HFF-Myc (cell line): ENCODE measurements at regions not wholly inside any gene's neighbourhood (a gene's known extent, or its start where the extent isn't known, plus 50 kb on each side); places are given as distances from the start of the nearest gene placed in this dataset.

Source experiments
- DNase-seq: peaks from one replicate; pipeline ENCODE4 v3.0.0-alpha.2; 2011; ENCODE audit warnings: low read depth; ENCODE audit errors: extremely low read depth
- H3K4me3 ChIP-seq: replicated peaks from 2 replicates; pipeline ENCODE4 v1.5.1; 2011; ENCODE audit warnings: low read depth, mild to moderate bottlenecking, control low read depth, low read length
- TF ChIP-seq, protein P1 (sequence below): IDR thresholded peaks from 2 replicates; pipeline ENCODE4 v1.5.1; 2012; ENCODE audit warnings: mild to moderate bottlenecking, low read depth, low read length, control low read depth; ENCODE audit errors: missing control alignments

DNA sequence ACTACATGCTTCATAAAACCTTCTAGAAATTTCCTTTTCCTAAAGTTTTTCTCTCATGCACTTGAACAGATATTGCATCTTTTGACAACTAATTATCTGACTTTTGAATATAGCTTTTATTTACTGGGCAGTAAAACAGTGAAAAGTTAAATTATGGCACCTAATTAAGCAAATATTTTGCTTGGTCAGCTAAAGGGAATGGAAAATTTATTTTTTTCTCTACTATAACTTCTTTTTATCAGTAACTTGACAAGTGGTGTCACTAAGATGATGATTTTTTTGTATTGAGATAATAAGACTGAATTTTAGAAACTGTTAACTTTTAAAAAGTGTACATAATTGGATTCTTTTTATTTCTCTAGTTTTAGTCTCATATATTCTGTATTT lies 351.6 kb downstream of the PIK3C3 start:
- TF ChIP-seq, protein P1, sequence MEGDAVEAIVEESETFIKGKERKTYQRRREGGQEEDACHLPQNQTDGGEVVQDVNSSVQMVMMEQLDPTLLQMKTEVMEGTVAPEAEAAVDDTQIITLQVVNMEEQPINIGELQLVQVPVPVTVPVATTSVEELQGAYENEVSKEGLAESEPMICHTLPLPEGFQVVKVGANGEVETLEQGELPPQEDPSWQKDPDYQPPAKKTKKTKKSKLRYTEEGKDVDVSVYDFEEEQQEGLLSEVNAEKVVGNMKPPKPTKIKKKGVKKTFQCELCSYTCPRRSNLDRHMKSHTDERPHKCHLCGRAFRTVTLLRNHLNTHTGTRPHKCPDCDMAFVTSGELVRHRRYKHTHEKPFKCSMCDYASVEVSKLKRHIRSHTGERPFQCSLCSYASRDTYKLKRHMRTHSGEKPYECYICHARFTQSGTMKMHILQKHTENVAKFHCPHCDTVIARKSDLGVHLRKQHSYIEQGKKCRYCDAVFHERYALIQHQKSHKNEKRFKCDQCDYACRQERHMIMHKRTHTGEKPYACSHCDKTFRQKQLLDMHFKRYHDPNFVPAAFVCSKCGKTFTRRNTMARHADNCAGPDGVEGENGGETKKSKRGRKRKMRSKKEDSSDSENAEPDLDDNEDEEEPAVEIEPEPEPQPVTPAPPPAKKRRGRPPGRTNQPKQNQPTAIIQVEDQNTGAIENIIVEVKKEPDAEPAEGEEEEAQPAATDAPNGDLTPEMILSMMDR, result no peak
- no peak for DNase-seq
- no peak overlapping the region for H3K4me3 ChIP-seq

- H3K4me3 ChIP-seq, result no peak overlapping the region
- TF ChIP-seq, protein P1, result no peak
These were observed 355.9 kb downstream of the PIK3C3 start for GRCh38 chr18:42310956-42311355.

GRCh38 chr18:42326752-42327151 lies 371.7 kb downstream of the PIK3C3 start:
- no peak overlapping the region for H3K4me3 ChIP-seq
- no peak for DNase-seq

More at GRCh38 chr18:42310956-42311355, 355.9 kb downstream of the PIK3C3 start:
- no peak for DNase-seq

DNA sequence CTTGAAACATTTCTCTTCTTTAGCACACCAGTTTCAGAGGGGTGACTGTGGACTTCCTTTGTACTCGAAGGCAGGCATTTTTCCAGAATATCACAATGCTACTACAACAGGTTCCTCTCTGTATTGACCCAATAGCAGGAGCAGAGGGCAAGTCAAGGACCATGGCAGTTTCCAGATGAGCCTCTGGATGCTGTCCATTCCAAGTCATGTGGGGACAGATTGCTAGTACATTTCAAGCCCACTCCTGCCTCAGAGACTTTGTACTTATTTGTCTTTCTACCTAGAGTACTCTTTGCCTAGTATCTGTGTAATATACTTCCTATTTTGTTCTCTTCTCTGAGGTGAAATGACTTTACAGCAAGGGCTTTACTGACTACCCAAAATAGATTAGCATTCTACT lies 373.9 kb downstream of the PIK3C3 start:
- TF ChIP-seq, protein P1, result no peak
- H3K4me3 ChIP-seq, result no peak overlapping the region
- DNase-seq, result no peak

More at GRCh38 chr18:42326752-42327151, 371.7 kb downstream of the PIK3C3 start:
- TF ChIP-seq, protein P1, result no peak

GRCh38 chr18:42330296-42330695 lies 375.3 kb downstream of the PIK3C3 start:
- H3K4me3 ChIP-seq, result no peak overlapping the region
- DNase-seq, result no peak
- TF ChIP-seq, protein P1, result no peak

GRCh38 chr18:42333558-42333957 lies 378.5 kb downstream of the PIK3C3 start:
- no peak overlapping the region for H3K4me3 ChIP-seq
- TF ChIP-seq, protein P1, result no peak
- no peak for DNase-seq

DNA sequence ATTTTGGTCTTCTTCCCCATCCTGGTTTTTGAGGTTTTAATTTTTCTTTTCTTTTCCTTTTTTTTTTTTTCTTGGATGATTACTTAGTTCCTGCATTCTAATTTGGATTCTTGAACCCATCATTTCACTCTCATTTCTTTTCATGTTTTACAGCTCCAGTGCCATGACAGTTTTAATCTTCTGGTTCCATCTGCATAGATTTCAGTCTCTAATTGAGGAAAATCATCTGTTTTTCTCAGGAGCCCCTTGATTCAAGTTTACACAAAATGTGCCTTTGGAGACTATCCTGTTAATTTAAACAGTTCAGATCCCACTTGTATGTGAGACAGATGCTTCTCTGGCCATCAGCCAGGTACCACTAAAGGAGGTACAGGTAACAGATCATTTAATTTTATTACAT lies 379.9 kb downstream of the PIK3C3 start:
- TF ChIP-seq, protein P1, result no peak
- DNase-seq, result no peak
- H3K4me3 ChIP-seq, result no peak overlapping the region
